HEK293T (cell line): ENCODE measurements at regions not wholly inside any gene's neighbourhood (a gene's known extent, or its start where the extent isn't known, plus 50 kb on each side); places are given as distances from the start of the nearest gene placed in this dataset.

Experiments
- ARNT ChIP-seq: fragments of 450-650 bp; IDR thresholded peaks from 2 replicates; pipeline ENCODE4 v1.6.1; 2017; ENCODE audit warnings: mild to moderate bottlenecking
- CTBP1 ChIP-seq: fragments of 450-650 bp; IDR thresholded peaks from 2 replicates; pipeline ENCODE4 v1.6.1; 2016; ENCODE audit warnings: borderline replicate concordance
- FOXA1 ChIP-seq: fragments of 450-650 bp; IDR thresholded peaks from 2 replicates; pipeline ENCODE4 v1.6.1; 2016; ENCODE audit warnings: mild to moderate bottlenecking
- FOXK2 ChIP-seq: fragments of 450-650 bp; IDR thresholded peaks from 2 replicates; pipeline ENCODE4 v1.6.1; 2016; ENCODE audit warnings: mild to moderate bottlenecking
- FOXM1 ChIP-seq: fragments of 450-650 bp; IDR thresholded peaks from 2 replicates; pipeline ENCODE4 v1.6.1; 2017; ENCODE audit warnings: mild to moderate bottlenecking, borderline replicate concordance
- L3MBTL2 ChIP-seq: fragments of 450-650 bp; conservative IDR thresholded peaks from 2 replicates; pipeline ENCODE4 v1.6.1; 2016; ENCODE audit warnings: mild to moderate bottlenecking
- NFRKB ChIP-seq: fragments of 450-650 bp; IDR thresholded peaks from 2 replicates; pipeline ENCODE4 v1.6.1; 2016; ENCODE audit warnings: mild to moderate bottlenecking, moderate library complexity
- SP1 ChIP-seq: fragments of 450-650 bp; IDR thresholded peaks from 2 replicates; pipeline ENCODE4 v1.6.1; 2017
- SUZ12 ChIP-seq: fragments of 450-650 bp; IDR thresholded peaks from 2 replicates; pipeline ENCODE4 v1.6.1; 2016; ENCODE audit warnings: mild to moderate bottlenecking
- ZNF384 ChIP-seq: fragments of 450-650 bp; IDR thresholded peaks from 2 replicates; pipeline ENCODE4 v1.6.1; 2016

DNA sequence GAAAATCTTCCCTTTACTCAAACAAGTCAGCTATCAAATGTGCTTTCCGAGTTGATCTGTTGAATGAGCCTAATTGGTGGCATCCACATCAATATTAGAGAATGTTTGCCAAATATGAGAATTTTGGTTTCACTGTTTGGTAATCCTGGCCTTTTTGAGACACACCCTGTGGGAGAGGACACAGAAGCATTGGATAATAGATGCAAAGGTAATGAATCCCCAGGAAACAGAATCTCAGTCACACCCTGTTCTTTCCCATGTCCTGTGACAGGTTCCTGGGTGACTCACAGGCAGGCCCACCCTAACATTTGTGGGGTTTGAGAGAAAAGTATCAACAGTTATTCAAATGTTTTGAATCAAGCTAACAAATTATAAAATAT, 99.8 kb upstream of the PELI1 start:
- TF ChIP-seq L3MBTL2: no peak
- no peak for TF ChIP-seq CTBP1
- TF ChIP-seq ZNF384: no peak
- TF ChIP-seq SP1: no peak
- no peak for TF ChIP-seq FOXK2
- no peak for TF ChIP-seq ARNT
- no peak for TF ChIP-seq FOXA1
- no peak for TF ChIP-seq FOXM1
- no peak for TF ChIP-seq NFRKB
- TF ChIP-seq SUZ12: no peak
